Activated CD8-positive, alpha-beta memory T cell treated with anti-CD3 and anti-CD28 coated beads, Interleukin-2, amount 50 U/mL, for 1 hour (primary cell): ENCODE measurements at regions not wholly inside any gene's neighbourhood (a gene's known extent, or its start where the extent isn't known, plus 50 kb on each side); places are given as distances from the start of the nearest gene placed in this dataset.

Experiments used
- DNase-seq: peaks from one replicate; pipeline ENCODE4 v3.0.0-alpha.2; 2020; ENCODE audit errors: extremely low read depth

- DNase-seq = no peak
Observed at GRCh38 chr19:28420811-28421550, 792.0 kb downstream of the UQCRFS1 start.

DNA sequence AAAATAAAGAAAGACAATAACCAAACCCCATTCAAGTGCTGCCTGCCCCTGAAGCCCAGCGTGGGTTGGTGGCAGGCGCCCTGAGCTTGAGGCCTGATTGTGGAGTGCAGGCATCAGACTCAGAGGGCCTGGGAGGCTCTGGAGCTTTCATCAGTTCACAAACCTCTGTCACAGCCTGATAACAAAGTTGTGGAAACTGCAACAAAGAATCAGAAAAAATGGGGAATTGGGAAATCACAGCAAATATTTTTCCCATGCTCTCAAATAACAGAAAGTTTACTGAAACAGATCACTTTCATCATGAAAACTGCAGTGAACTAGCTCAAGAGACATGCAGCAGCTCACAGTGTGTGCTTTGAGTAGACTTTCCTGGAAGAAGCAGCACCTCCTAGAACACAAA lies 793.6 kb downstream of the UQCRFS1 start:
- no peak for DNase-seq

DNA sequence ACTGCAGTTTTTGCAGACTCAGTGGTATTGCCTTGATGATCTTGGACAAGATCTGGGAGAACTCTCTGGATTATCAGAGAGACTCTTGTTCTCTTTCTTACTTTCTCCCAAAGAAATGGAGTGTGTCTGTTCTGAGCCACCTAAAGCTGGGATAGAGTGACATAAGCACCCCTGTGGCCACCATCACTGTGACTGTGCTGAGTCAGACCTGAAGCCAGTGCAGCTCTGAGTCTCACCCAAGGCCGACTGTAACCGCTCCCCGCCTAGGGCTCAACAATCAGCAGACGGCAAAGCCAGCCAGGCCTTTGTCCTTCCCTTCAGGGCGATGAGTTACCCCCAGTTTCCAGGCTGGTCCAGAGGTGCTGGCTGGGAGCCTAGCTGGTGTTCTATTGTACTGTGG lies 795.6 kb downstream of the UQCRFS1 start:
- no peak for DNase-seq

DNA sequence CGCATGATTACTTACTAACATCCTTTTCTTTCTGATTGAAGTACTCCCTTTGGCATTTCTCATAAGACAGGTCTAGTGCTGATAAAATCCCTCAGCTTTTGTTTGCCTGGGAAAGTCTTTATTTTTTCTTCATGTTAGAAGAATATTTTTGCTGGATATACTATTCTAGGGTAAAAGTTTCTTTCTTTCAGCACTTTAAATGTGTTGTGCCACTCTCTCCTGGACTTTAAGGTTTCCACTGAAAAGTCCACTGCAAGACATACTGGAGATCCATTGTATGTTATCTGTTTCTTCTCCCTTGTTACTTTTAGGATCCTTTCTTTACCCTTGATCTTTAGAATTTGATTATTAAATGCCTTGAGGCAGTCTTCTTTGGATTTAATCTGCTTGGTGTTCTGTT lies 796.7 kb downstream of the UQCRFS1 start:
- DNase-seq = no peak

DNA sequence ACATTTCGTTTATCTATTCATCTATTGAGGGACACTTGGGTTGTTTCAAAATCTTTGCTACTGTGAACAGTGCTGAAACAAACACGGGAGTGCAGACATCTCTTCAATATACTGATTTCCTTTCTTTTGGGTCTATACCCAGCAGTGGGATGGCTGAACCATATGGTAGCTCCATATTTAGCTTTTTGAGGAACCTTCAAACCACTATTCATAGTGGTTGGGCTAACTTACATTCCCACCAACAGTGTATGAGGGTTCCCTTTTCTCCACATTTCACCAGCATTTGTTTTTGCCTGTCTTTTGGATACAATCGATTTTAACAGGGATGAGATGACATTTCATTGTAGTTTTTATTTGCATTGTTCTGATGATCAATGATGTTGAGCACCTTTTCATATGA lies 798.2 kb downstream of the UQCRFS1 start:
- DNase-seq = no peak

DNA sequence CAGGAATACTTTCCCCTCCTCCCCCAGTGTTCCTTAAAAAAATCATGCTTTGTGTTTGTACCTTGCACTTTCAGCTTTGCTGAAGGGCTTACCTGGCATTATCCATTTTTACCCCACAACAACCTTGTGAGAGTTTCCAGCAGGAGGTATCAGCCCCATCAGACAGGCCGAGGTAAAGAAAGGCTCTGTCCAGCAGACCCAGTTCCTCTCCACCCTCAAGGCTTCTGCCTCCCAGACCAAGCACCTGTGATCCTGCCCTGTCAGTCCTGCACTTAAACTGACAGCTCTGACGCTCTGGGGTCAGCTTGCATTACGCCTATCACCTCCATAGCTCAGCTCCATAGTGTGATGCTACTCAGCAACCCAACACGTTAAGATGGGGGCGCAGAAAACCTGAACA lies 803.1 kb downstream of the UQCRFS1 start:
- DNase-seq = no peak

- no peak for DNase-seq
Observed at GRCh38 chr19:28406966-28407365, 806.0 kb downstream of the UQCRFS1 start.

- no peak for DNase-seq
Observed at GRCh38 chr19:28405346-28405742, 807.6 kb downstream of the UQCRFS1 start.

DNA sequence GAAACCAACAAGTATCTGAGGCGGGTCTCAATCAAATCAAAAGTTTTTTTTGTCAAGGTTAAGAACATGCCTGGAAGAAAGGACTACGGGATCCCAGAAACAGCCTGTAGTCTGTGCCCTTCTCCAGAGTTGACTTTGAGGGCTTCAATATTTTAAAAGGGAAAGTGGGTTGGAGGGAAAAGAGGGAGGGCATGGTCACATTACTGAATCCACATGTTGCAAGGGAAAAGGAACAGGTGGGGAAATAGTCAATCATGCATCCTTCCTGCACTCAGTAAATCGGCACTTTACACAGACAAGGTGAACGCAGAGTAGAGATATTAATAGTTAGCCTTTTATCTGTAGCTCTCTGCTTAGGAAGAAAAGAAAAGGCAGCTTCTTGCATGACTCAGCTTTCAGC lies 808.5 kb downstream of the UQCRFS1 start:
- no peak for DNase-seq

- no peak for DNase-seq
Observed at GRCh38 chr19:28403690-28404089, 809.3 kb downstream of the UQCRFS1 start.

GRCh38 chr19:28402701-28403290 lies 810.2 kb downstream of the UQCRFS1 start:
- no peak for DNase-seq

- no peak for DNase-seq
Observed at GRCh38 chr19:28401739-28402424, 811.1 kb downstream of the UQCRFS1 start.

GRCh38 chr19:28400953-28401671 lies 811.8 kb downstream of the UQCRFS1 start:
- DNase-seq = no peak

- no peak for DNase-seq
Observed at GRCh38 chr19:28399187-28399586, 813.8 kb downstream of the UQCRFS1 start.

- DNase-seq = no peak
Observed at GRCh38 chr19:28397800-28398199, 815.2 kb downstream of the UQCRFS1 start.

DNA sequence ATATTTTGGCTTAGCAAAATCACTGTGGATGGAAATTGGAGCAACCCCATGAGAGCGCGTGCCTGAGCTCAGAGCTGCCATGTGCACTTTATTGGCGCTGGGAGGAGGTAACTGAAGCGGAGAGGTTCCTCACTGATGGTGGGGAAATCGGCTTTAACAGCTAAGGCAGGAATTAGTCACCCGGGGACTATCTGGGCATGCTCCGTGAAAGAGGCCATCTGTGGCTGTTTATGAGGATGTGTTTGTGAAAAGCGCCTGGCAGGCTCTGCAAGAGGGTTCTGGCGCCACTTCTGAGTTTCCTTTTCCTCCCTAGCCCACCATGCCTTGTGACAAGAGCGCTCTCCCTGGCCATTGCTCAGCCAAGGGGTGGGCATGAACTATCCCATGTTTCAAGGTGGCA lies 815.6 kb downstream of the UQCRFS1 start:
- no peak for DNase-seq

DNA sequence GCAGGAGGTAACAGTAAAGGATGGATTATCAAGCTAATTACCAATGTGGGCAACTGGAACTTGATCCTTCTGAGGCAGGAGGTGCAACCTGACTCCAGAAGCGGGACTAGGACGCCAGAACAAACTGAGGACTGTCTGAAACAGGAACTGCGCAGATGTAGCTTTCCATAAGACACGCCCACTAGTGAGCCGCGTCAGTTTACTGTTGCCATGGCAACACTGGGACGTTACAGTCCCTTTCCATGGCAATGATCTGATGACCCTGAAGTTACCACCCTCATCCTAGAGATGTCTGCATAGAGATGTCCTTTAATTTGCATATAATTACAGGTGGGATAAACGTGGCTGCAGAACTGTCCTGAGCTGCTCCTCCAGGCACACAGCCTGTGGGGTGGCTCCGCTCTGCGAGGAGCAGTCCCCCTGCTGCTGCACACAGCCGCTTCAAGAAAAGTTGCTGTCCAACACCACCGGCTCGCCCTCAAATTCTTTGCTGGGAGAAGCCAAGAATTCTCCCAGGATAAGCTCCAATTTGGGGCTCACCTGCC lies 816.6 kb downstream of the UQCRFS1 start:
- DNase-seq = no peak

- no peak for DNase-seq
Observed at GRCh38 chr19:28394725-28395124, 818.2 kb downstream of the UQCRFS1 start.

- DNase-seq = no peak
Observed at GRCh38 chr19:28393574-28394336, 819.2 kb downstream of the UQCRFS1 start.

GRCh38 chr19:28388988-28389387 lies 824.0 kb downstream of the UQCRFS1 start:
- no peak for DNase-seq

DNA sequence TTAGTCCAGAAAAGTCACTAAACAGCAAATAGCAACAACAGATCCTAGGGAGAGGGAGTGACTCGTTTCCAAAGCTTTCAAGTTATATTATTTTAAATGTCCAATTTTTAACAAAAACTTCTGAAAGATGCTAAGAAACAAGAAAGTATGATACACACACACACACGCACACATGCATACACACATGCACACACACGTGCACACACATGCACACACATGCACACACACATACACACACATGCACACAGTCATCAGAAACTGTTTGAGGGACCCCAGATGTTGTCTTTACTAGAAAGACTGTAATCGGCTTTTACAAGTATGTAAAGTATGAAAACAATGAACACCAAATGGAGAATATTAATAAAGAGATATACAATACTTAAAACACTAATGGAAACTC lies 825.4 kb downstream of the UQCRFS1 start:
- no peak for DNase-seq
